Germinal center (tissue), 1 donor: ENCODE measurements at regions not wholly inside any gene's neighbourhood (a gene's known extent, or its start where the extent isn't known, plus 50 kb on each side); places are given as distances from the start of the nearest gene placed in this dataset.

ENCODE experiments used
- DNase-seq: peaks from one replicate; pipeline ENCODE4 v3.0.0; 2012; ENCODE audit warnings: mixed read lengths, low spot score

GRCh38 chr5:173463207-173463606, 135.0 kb upstream of the STC2 start:
- DNase-seq, result no peak

GRCh38 chr5:173458828-173459609, 130.8 kb upstream of the STC2 start:
- DNase-seq, result no peak

GRCh38 chr5:173457482-173457881, 129.3 kb upstream of the STC2 start:
- no peak for DNase-seq

- no peak for DNase-seq
Observed at GRCh38 chr5:173456751-173457171, 128.5 kb upstream of the STC2 start.

GRCh38 chr5:173456181-173456580, 128.0 kb upstream of the STC2 start:
- no peak for DNase-seq

GRCh38 chr5:173455599-173455957, 127.4 kb upstream of the STC2 start:
- no peak for DNase-seq

- no peak for DNase-seq
Observed at GRCh38 chr5:173454736-173455598, 126.8 kb upstream of the STC2 start.

GRCh38 chr5:173454361-173454735, 126.1 kb upstream of the STC2 start:
- no peak for DNase-seq

- no peak for DNase-seq
Observed at GRCh38 chr5:173453167-173453566, 125.0 kb upstream of the STC2 start.

GRCh38 chr5:173452119-173452905, 124.1 kb upstream of the STC2 start:
- no peak for DNase-seq

GRCh38 chr5:173451651-173452050, 123.4 kb upstream of the STC2 start:
- DNase-seq, result no peak

- peak; percentile 25 for DNase-seq
Observed at GRCh38 chr5:173451031-173451430, 122.8 kb upstream of the STC2 start.

- DNase-seq, result no peak
Observed at GRCh38 chr5:173450188-173450587, 122.0 kb upstream of the STC2 start.

GRCh38 chr5:173448856-173449255, 120.6 kb upstream of the STC2 start:
- DNase-seq, result no peak

GRCh38 chr5:173443971-173444370, 115.8 kb upstream of the STC2 start:
- no peak for DNase-seq

GRCh38 chr5:173441053-173441628, 112.9 kb upstream of the STC2 start:
- no peak for DNase-seq

GRCh38 chr5:173438951-173439350, 110.7 kb upstream of the STC2 start:
- DNase-seq, result no peak

GRCh38 chr5:173435447-173435846, 107.2 kb upstream of the STC2 start:
- no peak for DNase-seq

- no peak for DNase-seq
Observed at GRCh38 chr5:173434270-173434669, 106.1 kb upstream of the STC2 start.

- no peak for DNase-seq
Observed at GRCh38 chr5:173430394-173430793, 102.2 kb upstream of the STC2 start.

GRCh38 chr5:173429489-173430150, 101.4 kb upstream of the STC2 start:
- no peak for DNase-seq
